ENCODE measurements at regions not wholly inside any gene's neighbourhood (a gene's known extent, or its start where the extent isn't known, plus 50 kb on each side); places are given as distances from the start of the nearest gene placed in this dataset.

DNA sequence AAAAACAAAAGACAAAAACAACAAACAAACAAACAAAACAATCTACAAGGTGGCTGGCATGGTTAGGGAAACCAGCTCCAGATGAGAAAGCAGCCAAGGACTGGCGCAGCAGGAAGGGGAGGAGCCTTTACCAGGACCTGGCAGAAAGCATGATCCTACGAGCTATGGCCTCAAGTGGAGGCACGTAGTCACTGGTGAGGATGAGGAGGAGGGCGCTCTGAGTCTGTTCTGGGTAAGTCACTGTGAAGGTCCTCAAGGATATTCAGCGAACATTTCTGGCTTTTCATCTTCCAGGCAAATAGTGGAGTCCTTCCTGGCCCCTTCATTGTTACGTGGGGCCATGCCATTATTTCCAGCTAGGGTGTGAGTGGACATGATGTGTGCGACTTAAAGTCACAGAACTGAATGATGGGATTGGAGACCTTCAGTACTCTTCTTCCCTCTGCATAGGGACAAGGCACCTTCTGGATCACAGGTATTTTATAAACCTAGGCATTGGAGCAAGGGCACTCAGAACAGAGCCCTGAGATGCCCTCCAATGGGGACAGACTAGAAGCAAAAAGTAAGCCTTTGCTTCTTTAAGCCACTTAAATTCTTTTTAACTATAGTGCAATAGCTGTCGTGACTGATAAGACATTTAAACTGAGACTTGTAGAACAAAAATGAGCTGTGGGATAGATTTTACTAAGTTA is 771.3 kb downstream of the RAB28 start:
- Histone ChIP-seq H3K9me3 (ENCODE audit: control insufficient read depth, low read depth, low read length) (no peaks in the 10 kb centered on the region), H3K36me3 (ENCODE audit: control insufficient read depth, low read depth, low read length) (no peaks in the 10 kb centered on the region), H3K4me1 (ENCODE audit: control insufficient read depth, low read depth, low read length) (no peaks in the 10 kb centered on the region), H3K27ac (ENCODE audit: low read length) (no peak overlapping the region), H3K4me3 (ENCODE audit: low read length) (no peak overlapping the region), H3K27me3 (ENCODE audit: control insufficient read depth, insufficient read depth, low read length) (no peaks in the 10 kb centered on the region), H3K9ac (ENCODE audit: low read length) (no peak overlapping the region)

DNA sequence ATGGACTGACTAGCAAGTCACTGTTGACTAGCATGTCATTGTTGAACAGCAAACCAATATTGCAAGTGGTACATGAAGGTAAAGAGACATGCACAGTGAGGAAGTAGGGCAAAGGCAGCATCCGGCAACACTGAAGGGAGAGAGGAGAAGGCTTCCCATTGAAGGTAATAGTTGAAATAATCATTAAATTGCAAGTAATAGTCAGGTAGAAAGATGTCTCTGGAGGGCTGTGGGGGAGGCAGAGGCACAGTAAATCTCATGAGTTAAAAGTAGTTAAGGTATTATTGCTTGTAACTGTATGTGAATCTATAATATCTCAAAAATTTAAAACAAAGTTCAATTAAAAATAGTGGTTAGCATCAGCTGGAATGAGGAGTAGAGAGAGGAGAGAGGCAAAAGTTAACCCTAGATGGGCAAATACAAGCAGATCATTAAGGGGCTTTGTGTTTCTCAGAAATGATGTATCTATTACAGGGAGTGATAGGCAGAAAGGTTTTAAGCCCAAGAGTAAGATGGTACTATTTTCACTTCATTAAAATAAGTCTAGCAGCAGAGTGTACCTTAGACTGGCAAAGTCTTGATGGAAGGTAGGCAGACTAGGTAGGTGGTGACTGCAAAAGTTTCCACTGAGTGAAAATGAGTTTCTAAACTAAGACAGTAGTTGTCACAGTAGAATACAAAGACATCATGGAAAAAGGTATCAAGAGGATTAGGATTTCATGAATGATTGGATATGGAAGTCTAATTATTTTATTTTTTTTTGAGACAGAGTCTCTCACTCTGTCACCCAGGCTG is 776.6 kb downstream of the RAB28 start:
- no peaks in the 10 kb centered on the region for H3K9me3 ChIP-seq (ENCODE audit: control insufficient read depth, low read depth, low read length)
- no peak overlapping the region for H3K4me3 ChIP-seq (ENCODE audit: low read length)

DNA sequence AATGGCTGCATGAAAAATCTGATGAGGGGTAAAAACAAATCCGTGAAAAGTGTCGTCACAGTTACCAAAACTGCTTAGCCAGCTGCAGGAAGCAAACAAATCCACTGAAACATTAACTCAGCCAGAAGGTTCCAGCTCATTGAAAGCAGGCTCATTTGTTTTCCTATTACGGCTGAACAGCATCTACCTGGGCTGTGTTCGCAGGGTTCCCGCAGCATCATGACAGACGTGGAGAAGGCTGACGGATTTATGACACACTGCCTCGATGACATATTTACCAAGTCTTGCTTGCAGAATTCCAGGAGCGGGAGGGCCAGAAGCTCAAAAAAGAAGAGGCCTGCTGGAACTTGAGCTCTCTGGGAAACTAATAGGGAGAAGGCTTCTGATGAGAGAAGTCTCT is 781.1 kb downstream of the RAB28 start:
- Histone ChIP-seq H3K4me3 (ENCODE audit: low read length) (no peak overlapping the region), H3K27ac (ENCODE audit: low read length) (no peak overlapping the region), H3K36me3 (ENCODE audit: control insufficient read depth, low read depth, low read length) (no peaks in the 10 kb centered on the region), H3K4me1 (ENCODE audit: control insufficient read depth, low read depth, low read length) (no peaks in the 10 kb centered on the region), H3K9ac (ENCODE audit: low read length) (no peak overlapping the region), H3K27me3 (ENCODE audit: control insufficient read depth, insufficient read depth, low read length) (no peaks in the 10 kb centered on the region), H3K9me3 (ENCODE audit: control insufficient read depth, low read depth, low read length) (no peaks in the 10 kb centered on the region)

More for the DNA sequence above, 776.6 kb downstream of the RAB28 start:
- Histone ChIP-seq H3K36me3 (ENCODE audit: control insufficient read depth, low read depth, low read length) (no peaks in the 10 kb centered on the region), H3K27me3 (ENCODE audit: control insufficient read depth, insufficient read depth, low read length) (no peaks in the 10 kb centered on the region), H3K27ac (ENCODE audit: low read length) (no peak overlapping the region), H3K4me1 (ENCODE audit: control insufficient read depth, low read depth, low read length) (no peaks in the 10 kb centered on the region), H3K9ac (ENCODE audit: low read length) (no peak overlapping the region)

DNA sequence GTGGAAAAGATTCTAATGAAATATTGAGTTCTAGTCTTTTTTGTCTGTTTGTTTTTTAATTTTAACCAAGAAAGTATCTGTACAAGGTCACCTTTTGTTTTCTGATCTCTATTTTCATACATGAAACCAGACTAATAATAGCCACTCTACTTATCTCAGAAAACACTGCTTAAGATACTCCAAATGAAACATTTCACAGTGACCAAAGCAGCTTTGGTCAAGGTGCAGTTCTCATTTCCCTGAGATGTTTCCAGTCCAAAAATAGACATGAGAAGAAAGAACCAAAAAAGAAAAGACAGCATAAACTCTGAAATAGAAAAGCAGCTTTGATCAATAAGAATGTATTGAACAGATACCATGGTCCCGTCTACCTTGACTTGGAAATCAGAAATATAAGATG is 782.8 kb downstream of the RAB28 start:
- Histone ChIP-seq H3K4me1 (ENCODE audit: control insufficient read depth, low read depth, low read length) (no peaks in the 10 kb centered on the region), H3K27ac (ENCODE audit: low read length) (no peak overlapping the region), H3K9ac (ENCODE audit: low read length) (no peak overlapping the region)

DNA sequence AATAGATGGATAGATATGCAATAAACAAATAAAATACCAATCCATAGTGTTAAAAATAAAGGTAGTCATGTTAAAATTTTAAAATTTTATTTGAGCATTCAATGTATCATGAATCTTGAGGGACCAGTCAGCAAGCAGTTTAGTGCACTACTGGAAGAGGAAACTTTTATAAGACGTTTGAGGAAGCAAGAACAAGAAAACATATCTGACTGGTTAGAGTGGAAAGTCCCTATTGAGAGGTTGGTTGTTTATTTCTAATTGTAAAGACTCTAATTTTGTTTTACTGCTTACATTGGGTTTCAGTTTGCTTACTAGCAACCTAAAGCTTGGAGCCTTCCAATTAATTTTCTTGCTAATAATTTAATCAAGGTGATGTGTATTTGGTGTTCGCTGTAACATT is 786.2 kb downstream of the RAB28 start:
- H3K4me3 ChIP-seq (ENCODE audit: low read length), result no peak overlapping the region
- no peak overlapping the region for H3K27ac ChIP-seq (ENCODE audit: low read length)
- H3K9ac ChIP-seq (ENCODE audit: low read length), result no peak overlapping the region
- H3K4me1 ChIP-seq (ENCODE audit: control insufficient read depth, low read depth, low read length), result no peaks in the 10 kb centered on the region
- H3K27me3 ChIP-seq (ENCODE audit: control insufficient read depth, insufficient read depth, low read length), result no peaks in the 10 kb centered on the region
- no peaks in the 10 kb centered on the region for H3K9me3 ChIP-seq (ENCODE audit: control insufficient read depth, low read depth, low read length)
- H3K36me3 ChIP-seq (ENCODE audit: control insufficient read depth, low read depth, low read length), result no peaks in the 10 kb centered on the region

More for the DNA sequence above, 782.8 kb downstream of the RAB28 start:
- Histone ChIP-seq H3K9me3 (ENCODE audit: control insufficient read depth, low read depth, low read length) (no peaks in the 10 kb centered on the region), H3K4me3 (ENCODE audit: low read length) (no peak overlapping the region), H3K36me3 (ENCODE audit: control insufficient read depth, low read depth, low read length) (no peaks in the 10 kb centered on the region), H3K27me3 (ENCODE audit: control insufficient read depth, insufficient read depth, low read length) (no peaks in the 10 kb centered on the region)

DNA sequence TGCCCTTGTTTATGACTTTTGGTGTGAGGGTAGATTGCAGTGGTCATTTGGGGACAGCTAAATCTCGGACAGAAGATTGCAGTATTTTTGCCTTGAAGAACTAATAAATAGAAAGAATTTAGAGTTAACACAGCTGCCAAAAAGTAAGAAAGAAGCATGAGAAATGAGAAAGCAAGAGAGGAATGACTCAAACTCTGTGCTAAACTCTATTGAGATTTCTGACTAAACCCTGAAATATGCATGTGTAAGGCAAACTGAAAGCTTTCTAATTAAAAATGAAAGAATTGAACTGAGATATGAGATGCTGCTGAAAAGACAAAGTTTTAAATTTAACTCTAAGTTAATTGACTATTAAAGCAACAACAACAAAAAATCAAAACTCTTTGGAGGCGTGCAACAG is 791.3 kb downstream of the RAB28 start:
- Histone ChIP-seq H3K4me3 (ENCODE audit: low read length) (no peak overlapping the region), H3K27ac (ENCODE audit: low read length) (no peak overlapping the region), H3K36me3 (ENCODE audit: control insufficient read depth, low read depth, low read length) (no peaks in the 10 kb centered on the region), H3K9ac (ENCODE audit: low read length) (no peak overlapping the region), H3K9me3 (ENCODE audit: control insufficient read depth, low read depth, low read length) (no peaks in the 10 kb centered on the region), H3K27me3 (ENCODE audit: control insufficient read depth, insufficient read depth, low read length) (no peaks in the 10 kb centered on the region), H3K4me1 (ENCODE audit: control insufficient read depth, low read depth, low read length) (no peaks in the 10 kb centered on the region)

DNA sequence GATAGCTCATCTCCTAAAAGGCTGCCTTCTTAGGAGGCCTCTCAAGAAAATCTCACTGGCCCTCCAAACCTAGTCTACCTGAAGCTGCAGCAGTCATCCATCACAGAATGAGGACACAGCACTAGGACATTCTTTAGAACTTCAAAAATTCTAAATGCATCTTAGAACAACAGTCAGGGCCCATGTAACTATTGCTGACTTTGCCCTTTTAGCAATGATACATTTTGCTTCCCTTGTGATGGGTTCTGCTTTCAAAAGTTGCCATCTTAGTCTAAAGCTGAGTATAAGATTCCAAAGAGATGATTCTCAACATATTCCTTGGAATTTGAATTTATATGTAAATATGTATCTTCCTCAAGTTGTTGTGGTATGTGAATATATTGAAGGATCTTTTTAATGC is 793.0 kb downstream of the RAB28 start:
- no peak overlapping the region for H3K9ac ChIP-seq (ENCODE audit: low read length)
- H3K4me1 ChIP-seq (ENCODE audit: control insufficient read depth, low read depth, low read length), result no peaks in the 10 kb centered on the region
- no peaks in the 10 kb centered on the region for H3K27me3 ChIP-seq (ENCODE audit: control insufficient read depth, insufficient read depth, low read length)
- H3K9me3 ChIP-seq (ENCODE audit: control insufficient read depth, low read depth, low read length), result no peaks in the 10 kb centered on the region
- H3K27ac ChIP-seq (ENCODE audit: low read length), result no peak overlapping the region
- H3K36me3 ChIP-seq (ENCODE audit: control insufficient read depth, low read depth, low read length), result no peaks in the 10 kb centered on the region
- no peak overlapping the region for H3K4me3 ChIP-seq (ENCODE audit: low read length)

DNA sequence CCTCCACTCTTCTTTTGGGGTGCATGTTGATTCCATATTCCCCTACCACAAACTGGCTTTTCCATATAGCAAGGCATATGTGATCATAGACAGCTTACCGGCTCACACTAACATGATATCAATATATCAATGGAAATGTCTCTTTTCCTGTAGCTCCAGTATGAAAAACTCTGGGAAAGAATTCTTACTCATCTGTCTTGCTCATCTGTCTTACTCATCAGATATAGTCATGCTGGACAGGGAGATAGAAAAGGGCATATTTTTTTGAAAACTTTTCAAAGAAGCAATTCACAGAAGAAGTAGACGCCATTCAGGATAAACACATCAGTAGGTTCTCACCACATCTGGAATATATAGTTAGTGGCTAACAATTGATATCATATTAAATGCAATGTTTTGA is 794.7 kb downstream of the RAB28 start:
- no peaks in the 10 kb centered on the region for H3K36me3 ChIP-seq (ENCODE audit: control insufficient read depth, low read depth, low read length)
- no peaks in the 10 kb centered on the region for H3K27me3 ChIP-seq (ENCODE audit: control insufficient read depth, insufficient read depth, low read length)
- no peaks in the 10 kb centered on the region for H3K9me3 ChIP-seq (ENCODE audit: control insufficient read depth, low read depth, low read length)
- H3K27ac ChIP-seq (ENCODE audit: low read length), result no peak overlapping the region
- no peaks in the 10 kb centered on the region for H3K4me1 ChIP-seq (ENCODE audit: control insufficient read depth, low read depth, low read length)
- no peak overlapping the region for H3K4me3 ChIP-seq (ENCODE audit: low read length)
- H3K9ac ChIP-seq (ENCODE audit: low read length), result no peak overlapping the region

DNA sequence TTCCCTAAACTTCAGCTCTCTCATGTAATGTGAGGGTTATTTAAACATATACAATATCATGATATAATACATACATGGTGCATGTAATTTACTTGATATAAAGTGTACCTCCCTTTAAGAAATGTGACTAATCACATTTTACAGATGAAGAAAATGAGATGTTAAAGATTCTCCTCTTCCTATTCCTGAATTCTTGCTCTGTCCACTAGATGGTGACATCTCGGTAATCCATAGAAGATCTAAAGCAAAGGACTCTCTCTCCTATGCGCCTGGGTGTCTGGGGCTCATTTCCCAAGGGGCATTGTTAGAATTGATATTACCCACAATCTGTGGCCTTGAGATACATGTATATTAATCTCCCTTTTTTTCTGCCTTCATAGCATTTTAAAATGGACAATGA is 804.9 kb downstream of the RAB28 start:
- no peak overlapping the region for H3K27ac ChIP-seq (ENCODE audit: low read length)
- H3K4me1 ChIP-seq (ENCODE audit: control insufficient read depth, low read depth, low read length), result no peaks in the 10 kb centered on the region
- H3K9ac ChIP-seq (ENCODE audit: low read length), result no peak overlapping the region
- H3K4me3 ChIP-seq (ENCODE audit: low read length), result no peak overlapping the region
- no peaks in the 10 kb centered on the region for H3K27me3 ChIP-seq (ENCODE audit: control insufficient read depth, insufficient read depth, low read length)
- H3K36me3 ChIP-seq (ENCODE audit: control insufficient read depth, low read depth, low read length), result no peaks in the 10 kb centered on the region
- peaks cover 16% of the 10 kb centered on the region for H3K9me3 ChIP-seq (ENCODE audit: control insufficient read depth, low read depth, low read length)

DNA sequence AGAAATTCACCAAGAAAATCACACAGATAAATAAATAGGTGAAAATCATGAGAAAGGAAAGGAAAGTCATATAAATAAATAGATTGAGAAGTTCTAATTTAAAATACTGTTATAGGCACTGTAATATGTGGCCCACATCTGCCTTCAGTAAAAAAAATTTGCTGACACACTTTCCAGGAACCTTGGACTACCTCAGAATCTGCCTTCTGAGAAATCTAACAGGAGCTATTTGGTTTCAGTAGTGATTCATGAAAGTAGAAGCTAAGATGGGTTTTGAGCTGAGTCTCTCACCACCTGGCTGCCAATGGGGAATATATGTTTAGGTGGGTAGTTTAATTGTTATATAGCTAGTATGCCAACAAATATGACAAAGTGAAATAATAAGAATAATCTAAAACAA is 810.0 kb downstream of the RAB28 start:
- Histone ChIP-seq H3K36me3 (ENCODE audit: control insufficient read depth, low read depth, low read length) (no peaks in the 10 kb centered on the region), H3K9me3 (ENCODE audit: control insufficient read depth, low read depth, low read length) (peaks cover 18% of the 10 kb centered on the region), H3K4me3 (ENCODE audit: low read length) (no peak overlapping the region), H3K4me1 (ENCODE audit: control insufficient read depth, low read depth, low read length) (no peaks in the 10 kb centered on the region), H3K27ac (ENCODE audit: low read length) (no peak overlapping the region), H3K27me3 (ENCODE audit: control insufficient read depth, insufficient read depth, low read length) (no peaks in the 10 kb centered on the region), H3K9ac (ENCODE audit: low read length) (no peak overlapping the region)

DNA sequence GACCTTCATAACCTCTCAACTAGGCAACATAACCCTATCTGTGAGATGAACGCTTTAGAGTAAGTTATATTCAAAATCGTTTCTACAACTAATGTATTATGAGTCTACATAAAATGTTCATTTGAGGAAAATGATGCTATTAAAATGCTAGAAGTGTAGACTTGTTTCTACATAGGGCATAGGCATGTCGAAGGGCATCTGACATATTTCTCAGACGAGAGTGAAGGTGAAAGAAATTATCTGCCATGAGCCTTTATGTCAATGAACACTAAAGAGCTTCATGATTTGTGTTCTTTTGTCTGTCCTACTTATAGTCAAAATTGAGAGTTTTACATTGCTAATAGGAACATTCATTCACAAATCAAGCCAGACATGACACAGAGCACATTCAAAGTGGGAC is 811.8 kb downstream of the RAB28 start:
- Histone ChIP-seq H3K4me3 (ENCODE audit: low read length) (no peak overlapping the region), H3K9me3 (ENCODE audit: control insufficient read depth, low read depth, low read length) (peaks cover 18% of the 10 kb centered on the region), H3K36me3 (ENCODE audit: control insufficient read depth, low read depth, low read length) (no peaks in the 10 kb centered on the region), H3K4me1 (ENCODE audit: control insufficient read depth, low read depth, low read length) (no peaks in the 10 kb centered on the region), H3K27me3 (ENCODE audit: control insufficient read depth, insufficient read depth, low read length) (no peaks in the 10 kb centered on the region), H3K27ac (ENCODE audit: low read length) (no peak overlapping the region), H3K9ac (ENCODE audit: low read length) (no peak overlapping the region)

DNA sequence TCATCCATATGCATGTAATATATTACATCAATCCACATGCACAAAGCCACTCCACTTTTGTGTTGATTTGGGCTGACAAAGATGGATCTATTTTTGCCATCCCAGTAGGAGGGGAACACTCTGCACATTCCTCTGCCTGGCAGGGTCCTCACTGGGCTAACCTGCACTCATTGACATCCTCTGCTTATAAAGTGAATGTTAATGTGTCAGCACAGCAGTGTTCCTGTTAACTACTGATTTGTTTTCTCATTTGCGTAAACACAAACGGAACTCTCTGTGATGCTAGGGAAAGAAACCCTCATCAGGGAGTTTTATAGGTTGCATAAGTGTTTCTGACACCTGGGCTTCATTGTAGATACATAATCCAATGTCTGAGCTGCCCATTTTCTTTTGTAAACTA is 826.0 kb downstream of the RAB28 start:
- Histone ChIP-seq H3K27ac (ENCODE audit: low read length) (no peak overlapping the region), H3K4me1 (ENCODE audit: control insufficient read depth, low read depth, low read length) (peaks cover 13% of the 10 kb centered on the region), H3K4me3 (ENCODE audit: low read length) (no peak overlapping the region), H3K27me3 (ENCODE audit: control insufficient read depth, insufficient read depth, low read length) (no peaks in the 10 kb centered on the region), H3K9me3 (ENCODE audit: control insufficient read depth, low read depth, low read length) (peaks cover 9% of the 10 kb centered on the region), H3K9ac (ENCODE audit: low read length) (no peak overlapping the region), H3K36me3 (ENCODE audit: control insufficient read depth, low read depth, low read length) (no peaks in the 10 kb centered on the region)

All from iPS-18a (cell line).